HCT116 (cell line): ENCODE measurements at regions not wholly inside any gene's neighbourhood (a gene's known extent, or its start where the extent isn't known, plus 50 kb on each side); places are given as distances from the start of the nearest gene placed in this dataset.

Experiments used
- ATAC-seq: fragments of 200-7000 bp; cut with Tn5 transposase; 2 replicates; pipeline ENCODE4 v1.9.1; 2020; ENCODE audit warnings: mild to moderate bottlenecking, moderate library complexity
- BruUV-seq: library from RNA; stranded (reverse); fragments of 400-500 nt; replicated peaks from 2 replicates; lab custom pipeline; 2021; lab: Mats Ljungman, UMichigan
- CTCF ChIA-PET: fragments of 300-600 bp; sonication (Branson Sonifier 250); formaldehyde crosslinking; loops from one replicate; lab custom pipeline; 2021; ENCODE audit warnings: antibody characterized with exemption; lab: Charles Lee
- POLR2A ChIA-PET: fragments of 300-600, 350-600 bp; sonication (Branson Sonifier 250); formaldehyde crosslinking; loops from one replicate; lab custom pipeline; 2021; ENCODE audit warnings: antibody characterized with exemption; lab: Charles Lee
- RAD21 ChIA-PET, 2 experiments: fragments of 300-600 bp; sonication (Branson Sonifier 250); formaldehyde crosslinking; loops; one replicate each; lab custom pipeline; 2023; ENCODE audit warnings: low total read pairs in 2 of 2; ENCODE audit not compliant: uncharacterized antibody in 2 of 2, unreplicated experiment in 2 of 2, low non-redundant PET in 1 of 2; lab: Charles Lee
- DNase-seq: peaks from one replicate; pipeline ENCODE4 v3.0.0-alpha.2; 2010; ENCODE audit warnings: low read depth, low spot score
- H2AFZ ChIP-seq: fragments of 200-600 bp; shearing (Covaris generic), sonication (generic); 2 replicates; pipeline ENCODE4 v1.6.1; 2017; ENCODE audit warnings: low read depth, mixed run types, mixed read lengths, antibody characterized with exemption, low read length; ENCODE audit not compliant: poor library complexity, severe bottlenecking
- H3K27ac ChIP-seq: 2 replicates; pipeline ENCODE4 v1.5.1; 2012; ENCODE audit warnings: low read depth, low read length
- H3K27me3 ChIP-seq: fragments of 200-600 bp; sonication (generic); 2 replicates; pipeline ENCODE4 v1.6.1; 2016; ENCODE audit warnings: mixed run types, low read length, mixed read lengths; ENCODE audit not compliant: insufficient read depth
- H3K36me3 ChIP-seq, 2 experiments: fragments of 200-500 bp in 1 of 2; fragments of 200-600 bp in 1 of 2; sonication (Bioruptor generic) in 1 of 2; sonication (generic) in 1 of 2; 2 replicates each; pipeline versions ENCODE4 v1.5.1 to v1.6.1; 2014 to 2016; ENCODE audit warnings: low read length in 2 of 2, inconsistent platforms in 1 of 2, mixed read lengths in 1 of 2, mixed run types in 1 of 2; ENCODE audit not compliant: insufficient read depth in 2 of 2, control insufficient read depth in 1 of 2
- H3K4me1 ChIP-seq, 2 experiments: fragments of 200-600 bp in 1 of 2; sonication (generic) in 1 of 2; 2 replicates each; pipeline versions ENCODE4 v1.5.1 to v1.6.1; 2012 to 2017; ENCODE audit warnings: low read length in 2 of 2, inconsistent platforms in 1 of 2, mild to moderate bottlenecking in 1 of 2, mixed read lengths in 1 of 2, mixed run types in 1 of 2, moderate library complexity in 1 of 2; ENCODE audit not compliant: insufficient read depth in 2 of 2, control insufficient read depth in 1 of 2
- H3K4me2 ChIP-seq: fragments of 200-600 bp; sonication (generic); 2 replicates; pipeline ENCODE4 v1.6.1; 2017; ENCODE audit warnings: mixed run types, low read length, mixed read lengths
- H3K4me3 ChIP-seq, 2 experiments: fragments of 200-600 bp in 1 of 2; sonication (generic) in 1 of 2; replicated peaks in 1 of 2; 2 replicates each; pipeline ENCODE4 v1.5.1; 2011 to 2016; ENCODE audit warnings: low read length in 2 of 2, control low read depth in 1 of 2, low read depth in 1 of 2, mild to moderate bottlenecking in 1 of 2, mixed read lengths in 1 of 2, mixed run types in 1 of 2
- H3K79me2 ChIP-seq: fragments of 200-600 bp; sonication (generic); 2 replicates; pipeline ENCODE4 v1.6.1; 2017; ENCODE audit warnings: mild to moderate bottlenecking, mixed run types, low read length, moderate library complexity, mixed read lengths; ENCODE audit not compliant: insufficient read depth
- H3K9ac ChIP-seq: fragments of 200-600 bp; sonication (generic); 2 replicates; pipeline ENCODE4 v1.6.1; 2016; ENCODE audit warnings: low read length, mixed read lengths
- H3K9me2 ChIP-seq: fragments of 200-600 bp; sonication (generic), shearing (Covaris generic); 2 replicates; pipeline ENCODE4 v1.6.1; 2017; ENCODE audit warnings: mixed run types, mild to moderate bottlenecking, moderate library complexity; ENCODE audit not compliant: insufficient read depth
- H3K9me3 ChIP-seq, 2 experiments: fragments of 200-500 bp in 1 of 2; fragments of 200-600 bp in 1 of 2; sonication (Bioruptor generic) in 1 of 2; sonication (generic) in 1 of 2; 2 replicates each; pipeline ENCODE4 v1.6.1; 2014 to 2017; ENCODE audit warnings: low read length in 2 of 2, mixed read lengths in 2 of 2, inconsistent platforms in 1 of 2, low read depth in 1 of 2, mild to moderate bottlenecking in 1 of 2, mixed run types in 1 of 2, moderate library complexity in 1 of 2; ENCODE audit not compliant: control insufficient read depth in 1 of 2, insufficient read depth in 1 of 2
- H4K20me1 ChIP-seq: fragments of 200-600 bp; sonication (generic), shearing (Covaris generic); 2 replicates; pipeline ENCODE4 v1.6.1; 2017; ENCODE audit warnings: mixed run types, mild to moderate bottlenecking, moderate library complexity; ENCODE audit not compliant: insufficient read depth
- CEBPB ChIP-seq: IDR thresholded peaks from 2 replicates; pipeline ENCODE4 v1.6.1; 2012; ENCODE audit warnings: low read depth
- EGR1 ChIP-seq: IDR thresholded peaks from 2 replicates; pipeline ENCODE4 v1.6.1; 2012; ENCODE audit warnings: low read depth
- ELF1 ChIP-seq: IDR thresholded peaks from 2 replicates; pipeline ENCODE4 v1.6.1; 2012; ENCODE audit warnings: low read depth, borderline replicate concordance
- FOSL1 ChIP-seq: IDR thresholded peaks from 2 replicates; pipeline ENCODE4 v1.6.1; 2012; ENCODE audit warnings: low read depth
- POLR2AphosphoS5 ChIP-seq: IDR thresholded peaks from 2 replicates; pipeline ENCODE4 v1.6.1; 2011; ENCODE audit warnings: mild to moderate bottlenecking, low read depth, low read length, moderate library complexity
- RAD21 ChIP-seq: IDR thresholded peaks from 2 replicates; pipeline ENCODE4 v1.6.1; 2012; ENCODE audit warnings: low read depth, mild to moderate bottlenecking
- SP1 ChIP-seq: IDR thresholded peaks from 2 replicates; pipeline ENCODE4 v1.6.1; 2012; ENCODE audit warnings: low read depth
- SRF ChIP-seq: IDR thresholded peaks from 2 replicates; pipeline ENCODE4 v1.6.1; 2012; ENCODE audit warnings: low read depth
- ZFX ChIP-seq: fragments of 450-650 bp; IDR thresholded peaks from 2 replicates; pipeline ENCODE4 v1.6.1; 2017
- ZNF274 ChIP-seq: fragments of 200-500 bp; sonication (Bioruptor generic); IDR thresholded peaks from 2 replicates; pipeline ENCODE4 v1.6.1; 2014; ENCODE audit warnings: mild to moderate bottlenecking, low read depth, low read length, inconsistent platforms
- intact Hi-C: fragments of 100-400 bp; cut with micrococcal nuclease; formaldehyde crosslinking; loops from 2 replicates; pipeline ENCODE4 v1.10.0; 2022
- TF ChIP-seq, protein P1 (sequence below): IDR thresholded peaks from 2 replicates; pipeline ENCODE4 v1.6.1; 2011; ENCODE audit warnings: mild to moderate bottlenecking, low read length, moderate library complexity; ENCODE audit not compliant: insufficient replicate concordance; ENCODE audit errors: extremely low read depth
- TF ChIP-seq, protein P2 (sequence below): IDR thresholded peaks from 2 replicates; pipeline ENCODE4 v1.6.1; 2012
- TF ChIP-seq, protein P3 (sequence below): IDR thresholded peaks from 2 replicates; pipeline ENCODE4 v1.6.1; 2012
- TF ChIP-seq, protein P4 (sequence below): IDR thresholded peaks from 2 replicates; pipeline ENCODE4 v1.6.1; 2012; ENCODE audit warnings: low read depth

DNA sequence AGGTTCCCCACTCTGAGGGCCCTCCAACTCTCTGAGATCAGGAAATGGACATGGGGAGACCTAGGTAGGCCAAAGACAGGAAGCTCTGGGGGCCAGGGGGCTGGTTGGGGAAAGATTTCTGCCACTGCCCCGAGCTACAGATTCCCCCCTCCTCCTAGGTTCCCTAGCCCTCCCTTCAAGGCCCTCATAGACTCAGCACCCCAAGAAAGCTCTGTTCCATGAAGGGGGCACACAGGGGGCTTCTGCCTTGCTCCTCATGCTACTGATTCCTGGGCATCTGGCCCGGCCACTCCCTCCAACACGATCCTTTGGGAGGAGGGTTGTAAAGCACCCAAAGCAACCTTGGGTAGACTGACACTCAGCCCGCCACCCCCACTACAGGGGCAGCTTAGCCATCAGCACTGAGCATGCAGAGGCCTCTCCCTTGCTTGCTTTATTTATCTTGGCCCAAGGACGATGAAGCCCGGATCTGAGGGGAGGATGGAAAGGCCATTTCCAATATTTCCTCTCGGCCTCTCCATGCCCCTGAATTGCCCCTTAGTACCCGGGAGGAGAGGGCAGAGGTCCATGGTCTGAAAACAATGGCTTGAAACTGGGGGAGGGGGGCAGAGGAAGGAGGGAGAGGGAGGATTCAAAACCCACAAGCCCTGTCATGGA is 146.7 kb downstream of the PJA1 start:
- H3K27ac ChIP-seq = no peak overlapping the region
- H4K20me1 ChIP-seq = no peaks in the 10 kb centered on the region
- CTCF ChIA-PET = no interaction called here
- H3K79me2 ChIP-seq = no peaks in the 10 kb centered on the region
- POLR2A ChIA-PET = no interaction called here
- no peak overlapping the region for H2AFZ ChIP-seq
- H3K9ac ChIP-seq = no peak overlapping the region
- no peaks in the 10 kb centered on the region for H3K27me3 ChIP-seq
- H3K9me2 ChIP-seq = no peaks in the 10 kb centered on the region
- no peak overlapping the region for H3K4me2 ChIP-seq
- no peak overlapping the region for H3K4me3 ChIP-seq
- BruUV-seq = no TSS peak
- ATAC-seq (no peak), DNase-seq (no peak)
- TF ChIP-seq SRF (no peak), EGR1 (no peak), SP1 (no peak), RAD21 (no peak), POLR2AphosphoS5 (no peak), FOSL1 (no peak), CEBPB (no peak), ZNF274 (no peak), ZFX (no peak), ELF1 (no peak)
- TF ChIP-seq, protein P1, sequence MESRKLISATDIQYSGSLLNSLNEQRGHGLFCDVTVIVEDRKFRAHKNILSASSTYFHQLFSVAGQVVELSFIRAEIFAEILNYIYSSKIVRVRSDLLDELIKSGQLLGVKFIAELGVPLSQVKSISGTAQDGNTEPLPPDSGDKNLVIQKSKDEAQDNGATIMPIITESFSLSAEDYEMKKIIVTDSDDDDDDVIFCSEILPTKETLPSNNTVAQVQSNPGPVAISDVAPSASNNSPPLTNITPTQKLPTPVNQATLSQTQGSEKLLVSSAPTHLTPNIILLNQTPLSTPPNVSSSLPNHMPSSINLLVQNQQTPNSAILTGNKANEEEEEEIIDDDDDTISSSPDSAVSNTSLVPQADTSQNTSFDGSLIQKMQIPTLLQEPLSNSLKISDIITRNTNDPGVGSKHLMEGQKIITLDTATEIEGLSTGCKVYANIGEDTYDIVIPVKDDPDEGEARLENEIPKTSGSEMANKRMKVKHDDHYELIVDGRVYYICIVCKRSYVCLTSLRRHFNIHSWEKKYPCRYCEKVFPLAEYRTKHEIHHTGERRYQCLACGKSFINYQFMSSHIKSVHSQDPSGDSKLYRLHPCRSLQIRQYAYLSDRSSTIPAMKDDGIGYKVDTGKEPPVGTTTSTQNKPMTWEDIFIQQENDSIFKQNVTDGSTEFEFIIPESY = no peak
- TF ChIP-seq, protein P2, sequence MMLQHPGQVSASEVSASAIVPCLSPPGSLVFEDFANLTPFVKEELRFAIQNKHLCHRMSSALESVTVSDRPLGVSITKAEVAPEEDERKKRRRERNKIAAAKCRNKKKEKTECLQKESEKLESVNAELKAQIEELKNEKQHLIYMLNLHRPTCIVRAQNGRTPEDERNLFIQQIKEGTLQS = no peak
- TF ChIP-seq, protein P3, sequence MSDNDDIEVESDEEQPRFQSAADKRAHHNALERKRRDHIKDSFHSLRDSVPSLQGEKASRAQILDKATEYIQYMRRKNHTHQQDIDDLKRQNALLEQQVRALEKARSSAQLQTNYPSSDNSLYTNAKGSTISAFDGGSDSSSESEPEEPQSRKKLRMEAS = no peak
- TF ChIP-seq, protein P4, sequence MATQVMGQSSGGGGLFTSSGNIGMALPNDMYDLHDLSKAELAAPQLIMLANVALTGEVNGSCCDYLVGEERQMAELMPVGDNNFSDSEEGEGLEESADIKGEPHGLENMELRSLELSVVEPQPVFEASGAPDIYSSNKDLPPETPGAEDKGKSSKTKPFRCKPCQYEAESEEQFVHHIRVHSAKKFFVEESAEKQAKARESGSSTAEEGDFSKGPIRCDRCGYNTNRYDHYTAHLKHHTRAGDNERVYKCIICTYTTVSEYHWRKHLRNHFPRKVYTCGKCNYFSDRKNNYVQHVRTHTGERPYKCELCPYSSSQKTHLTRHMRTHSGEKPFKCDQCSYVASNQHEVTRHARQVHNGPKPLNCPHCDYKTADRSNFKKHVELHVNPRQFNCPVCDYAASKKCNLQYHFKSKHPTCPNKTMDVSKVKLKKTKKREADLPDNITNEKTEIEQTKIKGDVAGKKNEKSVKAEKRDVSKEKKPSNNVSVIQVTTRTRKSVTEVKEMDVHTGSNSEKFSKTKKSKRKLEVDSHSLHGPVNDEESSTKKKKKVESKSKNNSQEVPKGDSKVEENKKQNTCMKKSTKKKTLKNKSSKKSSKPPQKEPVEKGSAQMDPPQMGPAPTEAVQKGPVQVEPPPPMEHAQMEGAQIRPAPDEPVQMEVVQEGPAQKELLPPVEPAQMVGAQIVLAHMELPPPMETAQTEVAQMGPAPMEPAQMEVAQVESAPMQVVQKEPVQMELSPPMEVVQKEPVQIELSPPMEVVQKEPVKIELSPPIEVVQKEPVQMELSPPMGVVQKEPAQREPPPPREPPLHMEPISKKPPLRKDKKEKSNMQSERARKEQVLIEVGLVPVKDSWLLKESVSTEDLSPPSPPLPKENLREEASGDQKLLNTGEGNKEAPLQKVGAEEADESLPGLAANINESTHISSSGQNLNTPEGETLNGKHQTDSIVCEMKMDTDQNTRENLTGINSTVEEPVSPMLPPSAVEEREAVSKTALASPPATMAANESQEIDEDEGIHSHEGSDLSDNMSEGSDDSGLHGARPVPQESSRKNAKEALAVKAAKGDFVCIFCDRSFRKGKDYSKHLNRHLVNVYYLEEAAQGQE = no peak
- no peaks in the 10 kb centered on the region for H3K9me3 ChIP-seq
- no peaks in the 10 kb centered on the region for H3K4me1 ChIP-seq
- H3K36me3 ChIP-seq = no peaks in the 10 kb centered on the region
- intact Hi-C loops = no loop called here
- RAD21 ChIA-PET = no interaction called here
